CD4-positive, alpha-beta T cell (primary cell): ENCODE measurements at regions not wholly inside any gene's neighbourhood (a gene's known extent, or its start where the extent isn't known, plus 50 kb on each side); places are given as distances from the start of the nearest gene placed in this dataset.

ENCODE experiments used
- ATAC-seq: fragments of 200-7000 bp; cut with Tn5 transposase; one replicate; pipeline ENCODE4 v1.10.0; 2022; ENCODE audit warnings: mild to moderate bottlenecking; ENCODE audit not compliant: poor library complexity
- CTCF ChIA-PET: fragments of 350-600 bp; sonication (Branson Sonifier 250); formaldehyde crosslinking; loops from one replicate; lab custom pipeline; 2021; ENCODE audit warnings: antibody characterized with exemption, inconsistent platforms; lab: Charles Lee
- POLR2A ChIA-PET: fragments of 350-600 bp; sonication (Branson Sonifier 250); formaldehyde crosslinking; loops from one replicate; lab custom pipeline; 2021; ENCODE audit warnings: antibody characterized with exemption, inconsistent platforms; lab: Charles Lee
- DNase-seq, 14 experiments: peaks; one replicate each; pipeline ENCODE4 v3.0.0-alpha.2; 2013 to 2020; ENCODE audit warnings: mixed read lengths in 2 of 14
- H3K27ac ChIP-seq, 2 donors: one replicate each; pipeline versions ENCODE4 v1.5.1 to v1.7.0; 2013; ENCODE audit warnings: low read length in 2 of 2, low read depth in 1 of 2, mild to moderate bottlenecking in 1 of 2
- H3K27me3 ChIP-seq, 2 experiments: 1 replicate in 1 of 2; 2 replicates in 1 of 2; pipeline versions ENCODE4 v1.6.1 to v1.7.0; 2013; ENCODE audit warnings: low read length in 2 of 2, control low read depth in 1 of 2, mild to moderate bottlenecking in 1 of 2, moderate library complexity in 1 of 2; ENCODE audit not compliant: insufficient read depth in 2 of 2, control insufficient read depth in 1 of 2
- H3K36me3 ChIP-seq: one replicate; pipeline ENCODE4 v1.6.1; 2013; ENCODE audit warnings: low read length, control low read depth; ENCODE audit not compliant: insufficient read depth
- H3K4me1 ChIP-seq: one replicate; pipeline ENCODE4 v1.6.1; 2013; ENCODE audit warnings: low read length, control low read depth; ENCODE audit not compliant: insufficient read depth
- H3K4me3 ChIP-seq: one replicate; pipeline ENCODE4 v1.5.1; 2013; ENCODE audit warnings: mild to moderate bottlenecking, low read length, moderate library complexity
- H3K9me3 ChIP-seq, 2 experiments: 1 replicate in 1 of 2; 2 replicates in 1 of 2; pipeline versions ENCODE4 v1.6.1 to v1.7.0; 2013; ENCODE audit warnings: low read length in 2 of 2, mild to moderate bottlenecking in 2 of 2, control low read depth in 1 of 2, moderate library complexity in 1 of 2; ENCODE audit not compliant: control insufficient read depth in 1 of 2, insufficient read depth in 1 of 2
- H3K27ac Mint-ChIP-seq: one replicate; pipeline ENCODE4 v1.8.0; 2020; ENCODE audit warnings: mixed read lengths
- H3K27me3 Mint-ChIP-seq: one replicate; pipeline ENCODE4 v1.8.0; 2021; ENCODE audit warnings: mixed read lengths
- H3K36me3 Mint-ChIP-seq: one replicate; pipeline ENCODE4 v1.8.0; 2021; ENCODE audit warnings: low read depth, mixed read lengths
- H3K4me1 Mint-ChIP-seq: one replicate; pipeline ENCODE4 v1.8.0; 2021; ENCODE audit warnings: low read depth, mixed read lengths
- H3K4me3 Mint-ChIP-seq: one replicate; pipeline ENCODE4 v1.8.0; 2020; ENCODE audit warnings: mild to moderate bottlenecking, mixed read lengths
- H3K9me3 Mint-ChIP-seq: one replicate; pipeline ENCODE4 v1.8.0; 2020; ENCODE audit warnings: mixed read lengths
- CTCF ChIP-seq: fragments of 200-600 bp; IDR thresholded peaks from one replicate; pipeline ENCODE4 v1.8.0; 2022; ENCODE audit warnings: antibody characterized with exemption, mild to moderate bottlenecking
- intact Hi-C, 2 experiments: fragments of 100-400 bp; cut with DNase I in 1 of 2; cut with micrococcal nuclease in 1 of 2; formaldehyde crosslinking; loops; one replicate each; pipeline versions ENCODE4 v1.15.1 to v1.9.0; 2023 to 2025; cut with DNase I, micrococcal nuclease

- Mint-ChIP-seq H3K36me3 (no peaks in the 10 kb centered on the region), H3K4me3 (no peak overlapping the region), H3K9me3 (no peaks in the 10 kb centered on the region), H3K27me3 (no peaks in the 10 kb centered on the region), H3K27ac (no peak overlapping the region), H3K4me1 (no peaks in the 10 kb centered on the region)
- Histone ChIP-seq H3K4me3 (no peak overlapping the region), H3K9me3 (peaks cover 0 to 4% of the 10 kb centered on the region in 2 experiments), H3K27me3 (no peaks in the 10 kb centered on the region), H3K4me1 (no peaks in the 10 kb centered on the region), H3K36me3 (no peaks in the 10 kb centered on the region), H3K27ac (no peak overlapping the region)
- intact Hi-C loops: no loop called here
- POLR2A ChIA-PET: no interaction called here
- TF ChIP-seq CTCF: no peak
- ATAC-seq: no peak
- CTCF ChIA-PET: no interaction called here
- DNase-seq: no peak
These were observed 284.5 kb downstream of the SS18 start for GRCh38 chr18:25805939-25806338.

GRCh38 chr18:25805323-25805722, 285.1 kb downstream of the SS18 start:
- Mint-ChIP-seq H3K9me3 (peaks cover 2% of the 10 kb centered on the region), H3K27me3 (no peaks in the 10 kb centered on the region), H3K36me3 (no peaks in the 10 kb centered on the region), H3K27ac (no peak overlapping the region), H3K4me3 (no peak overlapping the region), H3K4me1 (no peaks in the 10 kb centered on the region)
- Histone ChIP-seq H3K9me3 (peaks cover 0 to 4% of the 10 kb centered on the region in 2 experiments), H3K27ac (no peak overlapping the region), H3K4me1 (no peaks in the 10 kb centered on the region), H3K36me3 (no peaks in the 10 kb centered on the region), H3K27me3 (no peaks in the 10 kb centered on the region), H3K4me3 (no peak overlapping the region)
- CTCF ChIA-PET: no interaction called here
- no peak for ATAC-seq
- DNase-seq: no peak
- POLR2A ChIA-PET: no interaction called here
- intact Hi-C loops: no loop called here
- no peak for TF ChIP-seq CTCF

DNA sequence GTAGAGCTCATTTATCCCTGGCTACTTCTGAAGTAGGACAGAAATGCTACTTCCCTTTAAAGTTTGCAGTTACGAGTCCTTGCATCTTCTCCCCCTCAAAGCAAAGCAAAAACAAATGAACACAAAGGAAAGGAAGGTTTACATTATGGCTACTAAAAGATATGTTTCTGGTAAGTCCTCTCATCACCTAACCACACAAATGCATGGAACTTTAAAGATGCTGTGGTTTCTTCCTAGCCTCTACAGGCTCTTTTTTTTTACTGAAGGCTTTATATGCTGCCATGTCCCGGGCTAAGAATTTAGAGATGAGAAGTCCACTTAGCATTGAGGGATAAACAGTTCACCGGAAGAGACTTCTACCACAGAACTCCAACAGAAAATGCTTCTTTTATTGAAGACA, 291.2 kb downstream of the SS18 start:
- peaks cover 2% of the 10 kb centered on the region for H3K9me3 Mint-ChIP-seq
- ATAC-seq (no peak), DNase-seq (no peak)
- H3K36me3 ChIP-seq: no peaks in the 10 kb centered on the region
- H3K36me3 Mint-ChIP-seq: no peaks in the 10 kb centered on the region
- peaks cover 0 to 9% of the 10 kb centered on the region in 2 experiments for H3K9me3 ChIP-seq
- POLR2A ChIA-PET: no interaction called here
- no peaks in the 10 kb centered on the region for H3K27me3 Mint-ChIP-seq
- no peak overlapping the region for H3K4me3 Mint-ChIP-seq
- no peaks in the 10 kb centered on the region for H3K4me1 ChIP-seq
- H3K27ac Mint-ChIP-seq: no peak overlapping the region
- CTCF ChIA-PET: no interaction called here
- no peaks in the 10 kb centered on the region for H3K4me1 Mint-ChIP-seq
- no peaks in the 10 kb centered on the region for H3K27me3 ChIP-seq
- no peak overlapping the region for H3K27ac ChIP-seq
- no peak for TF ChIP-seq CTCF
- no peak overlapping the region for H3K4me3 ChIP-seq
- intact Hi-C loops: no loop called here
